HG03060 (cell line): ENCODE measurements at regions not wholly inside any gene's neighbourhood (a gene's known extent, or its start where the extent isn't known, plus 50 kb on each side); places are given as distances from the start of the nearest gene placed in this dataset.
A peak's percentile ranks its signal among the peaks of the same experiment; 100 is the strongest.
"Not testable (repeated sequence)": the region's sequence is repeated elsewhere in the genome, so short reads cannot be mapped to it uniquely, and the experiment has no call there.

Source experiments
- ATAC-seq: cut with Tn5 transposase; IDR thresholded peaks from one replicate; pipeline ENCODE4 v1.9.1; 2021; ENCODE audit warnings: low read depth, moderate number of reproducible peaks; ENCODE audit not compliant: unreplicated experiment

DNA sequence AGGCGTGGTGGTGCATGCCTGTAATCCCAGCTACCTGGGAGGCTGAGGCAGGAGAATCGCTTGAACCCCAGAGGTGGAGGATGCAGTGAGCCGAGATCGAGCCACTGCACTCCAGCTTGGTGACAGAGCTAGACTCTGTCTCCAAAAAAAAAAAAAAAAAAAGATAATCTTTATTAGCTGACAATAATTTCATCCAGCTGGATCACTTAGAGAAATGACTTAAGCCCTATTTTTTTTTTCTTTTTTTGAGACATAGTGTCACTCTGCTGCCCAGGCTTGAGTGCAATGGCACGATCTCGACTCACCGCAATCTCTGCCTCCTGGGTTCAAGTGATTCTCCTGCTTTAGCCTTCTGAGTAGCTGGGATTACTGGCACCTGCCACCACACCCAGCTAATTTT is 51.6 kb upstream of the MAP4K4 start:
- ATAC-seq: not testable (repeated sequence)

DNA sequence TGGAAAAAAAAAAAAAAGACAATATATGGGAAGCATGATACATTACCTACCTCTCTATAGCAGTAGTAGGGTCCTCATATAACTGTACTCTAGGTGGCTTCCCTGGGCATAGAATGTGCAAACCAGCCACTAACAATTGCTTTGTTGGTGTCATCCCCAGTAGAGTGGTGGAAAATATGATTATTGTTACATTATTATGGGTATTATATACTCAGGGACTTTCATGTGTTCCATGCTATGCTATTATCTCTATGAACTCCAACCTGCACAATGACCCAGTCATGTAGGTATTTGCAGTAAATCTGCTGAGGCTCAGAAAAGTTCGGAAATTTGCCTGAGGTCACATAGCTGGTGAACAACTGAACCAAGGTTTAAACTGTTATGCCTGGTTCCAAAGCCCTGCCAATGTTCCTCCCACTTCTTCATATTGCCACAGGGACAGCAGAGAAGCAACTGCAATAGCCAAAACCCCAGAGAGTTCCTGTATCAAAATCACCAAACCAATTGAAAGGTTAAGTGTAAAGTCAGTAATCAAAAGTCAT is 52.6 kb upstream of the MAP4K4 start:
- ATAC-seq: no peak

DNA sequence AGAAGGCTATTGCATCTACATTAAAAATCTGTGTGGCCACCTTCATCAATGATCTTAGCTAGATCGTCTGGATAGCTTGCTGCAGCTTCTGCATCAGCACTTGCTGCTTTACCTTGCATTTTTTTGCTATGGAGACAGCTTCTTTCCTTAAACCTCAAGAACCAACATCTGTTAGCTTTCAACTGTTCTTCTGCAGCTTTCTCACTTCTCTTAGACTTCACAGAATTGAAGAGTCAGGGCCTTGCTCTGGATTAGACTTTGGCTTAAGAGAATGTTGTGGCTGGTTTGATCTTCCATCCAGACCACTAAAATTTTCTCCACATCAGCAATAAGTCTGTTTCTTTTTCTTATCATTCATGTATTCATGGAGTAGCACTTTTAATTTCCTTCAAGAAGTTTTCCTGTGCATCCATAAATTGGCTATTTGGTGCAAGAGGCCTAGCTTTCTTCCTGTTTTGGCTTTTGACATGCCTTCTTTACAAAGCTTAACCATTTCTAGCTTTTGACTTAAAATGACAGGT is 54.4 kb upstream of the MAP4K4 start:
- ATAC-seq: no peak

DNA sequence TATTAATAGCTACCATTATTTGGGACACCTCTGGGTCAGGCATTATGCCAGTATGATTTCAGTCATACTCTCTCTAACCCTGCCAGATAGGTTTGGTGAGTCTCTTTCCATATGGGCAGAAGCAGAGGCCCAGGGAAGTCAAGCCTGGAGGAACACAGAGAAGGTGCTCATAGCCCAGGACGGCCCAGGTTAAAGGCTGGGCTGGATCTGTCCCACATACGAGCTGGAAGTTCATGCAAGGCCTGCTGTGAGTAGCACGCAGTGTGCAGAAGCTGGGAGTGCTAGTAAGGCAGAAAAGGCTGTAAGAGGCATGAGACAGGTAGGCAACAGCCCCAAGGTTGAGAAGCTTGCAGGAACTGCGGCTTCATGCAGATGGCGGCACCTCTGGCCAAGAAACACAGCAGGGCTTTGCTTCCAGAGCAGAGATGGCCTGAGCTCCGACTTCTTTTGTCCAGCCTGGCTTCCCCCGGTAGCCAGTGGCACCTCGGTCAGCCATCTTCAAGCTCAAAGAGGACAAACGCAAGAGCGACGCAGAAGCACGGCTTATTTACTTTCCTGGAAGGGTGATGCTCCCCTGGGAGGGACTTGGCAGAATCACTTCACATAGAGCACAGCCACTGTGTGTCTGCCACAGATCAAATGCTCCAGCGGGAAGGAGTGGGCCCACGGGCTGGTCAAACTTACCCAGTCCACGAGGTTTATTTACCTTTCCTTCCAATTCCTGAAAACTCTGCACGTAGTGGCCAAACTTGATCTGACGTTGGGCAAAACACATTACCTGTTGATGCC is 58.5 kb upstream of the MAP4K4 start:
- no peak for ATAC-seq

DNA sequence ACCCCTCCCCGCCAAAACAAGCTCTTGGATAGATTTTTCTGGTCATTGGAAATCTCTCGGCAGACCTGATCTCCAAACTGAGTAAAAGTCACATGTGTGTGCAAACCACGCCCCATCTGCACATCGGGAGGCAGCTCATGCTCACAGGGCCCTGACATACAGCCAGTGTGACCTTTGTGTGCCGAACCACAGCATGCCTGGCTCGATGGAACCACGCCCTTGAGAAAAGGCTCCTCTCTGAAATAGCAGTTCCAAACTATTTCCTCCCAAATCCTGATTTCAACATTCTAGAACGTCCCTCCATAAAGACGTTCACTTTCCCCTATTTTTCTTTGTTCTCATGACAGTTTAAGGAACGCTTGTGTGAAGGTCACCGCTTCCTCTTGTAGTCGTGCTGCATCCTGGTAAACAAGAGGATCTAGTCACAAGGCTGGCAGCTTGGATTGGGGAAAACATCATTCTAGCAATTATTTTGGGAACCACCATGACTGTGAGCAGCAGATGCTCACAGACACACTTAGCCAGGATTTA is 59.3 kb upstream of the MAP4K4 start:
- no peak for ATAC-seq

DNA sequence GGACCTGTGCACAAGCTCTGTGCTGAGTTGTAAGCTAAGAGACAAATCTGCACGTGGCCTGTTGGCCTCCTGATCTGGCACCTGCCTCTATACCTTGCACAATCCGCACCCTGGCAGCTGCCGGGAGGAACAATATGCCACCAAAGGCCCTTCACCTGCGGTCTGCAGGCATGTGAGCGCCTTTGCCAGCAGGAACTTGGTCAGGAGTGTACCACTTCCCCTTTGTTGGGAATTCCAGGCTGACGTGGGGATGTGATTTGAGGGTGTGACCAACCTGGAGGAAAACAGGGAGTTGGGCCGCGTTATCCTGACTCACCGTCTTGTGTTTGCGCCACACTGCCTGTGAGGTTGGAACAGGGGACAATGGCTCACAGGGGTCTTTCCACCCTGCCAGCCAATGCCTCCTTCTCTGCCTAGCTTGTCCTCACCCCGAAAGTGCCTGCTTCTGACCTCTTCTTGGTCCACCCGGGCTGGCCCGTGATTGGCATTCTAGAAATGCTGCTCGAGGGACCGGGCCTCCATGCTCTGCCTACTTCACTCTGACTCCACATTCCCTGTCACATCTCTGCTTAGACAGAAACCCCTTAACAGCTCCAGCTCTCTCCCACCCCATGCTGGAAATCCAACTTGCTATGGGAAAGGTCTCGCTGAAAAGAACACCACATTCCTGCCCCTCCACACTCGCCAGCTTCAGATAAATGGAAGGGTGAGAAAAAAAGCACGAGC is 67.1 kb upstream of the MAP4K4 start:
- ATAC-seq: no peak

DNA sequence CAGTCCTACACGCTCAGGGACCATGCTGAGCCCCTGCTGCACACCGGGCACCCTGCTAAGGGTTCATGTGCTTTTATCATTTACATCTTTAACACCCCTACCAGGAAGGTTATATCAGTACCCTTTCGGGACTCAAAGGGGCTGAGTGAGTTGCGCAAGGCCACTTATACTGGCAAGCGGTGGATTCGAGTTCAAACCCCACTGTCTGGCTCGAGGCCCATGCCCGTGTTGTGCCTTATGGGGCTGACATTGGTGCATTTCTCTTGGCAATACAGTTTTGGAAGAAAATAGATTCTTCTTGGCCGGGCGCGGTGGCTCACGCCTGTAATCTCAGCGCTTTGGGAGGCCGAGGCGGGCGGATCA is 69.5 kb upstream of the MAP4K4 start:
- no peak for ATAC-seq

DNA sequence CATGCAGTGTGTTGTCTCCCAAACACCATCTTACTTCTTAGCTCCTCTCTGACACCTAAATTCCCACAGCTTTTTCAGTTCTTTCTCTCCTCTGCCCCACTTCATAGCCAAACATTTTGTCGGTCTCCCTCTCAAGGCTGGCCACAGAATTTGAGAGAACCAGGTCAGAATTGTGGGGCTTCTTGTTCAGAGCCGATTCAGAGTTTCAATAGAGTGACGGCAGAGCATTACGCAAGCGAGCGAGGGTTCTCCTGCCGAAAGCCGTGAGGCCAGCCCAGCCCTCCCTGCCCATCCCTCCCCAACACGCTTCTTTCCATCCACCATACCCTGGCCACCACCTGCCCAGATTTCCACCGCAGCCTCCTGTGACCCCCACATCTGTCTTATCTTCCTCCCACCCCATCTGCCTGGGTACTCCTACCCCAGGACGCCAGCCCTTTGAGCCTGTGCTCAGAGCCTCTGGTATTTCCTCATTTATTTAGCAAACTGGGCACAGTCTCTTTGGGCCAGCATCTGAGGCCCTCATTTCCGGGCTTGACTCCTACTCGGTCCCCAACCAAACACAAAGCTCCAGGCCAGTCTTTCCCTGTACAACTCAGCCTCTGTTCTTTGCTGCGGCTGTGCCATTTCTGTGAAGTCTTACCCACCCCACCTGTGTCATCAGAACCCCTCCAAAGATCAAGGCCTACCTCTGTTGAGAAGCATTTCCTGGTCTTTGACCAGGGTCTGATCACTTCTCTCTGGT is 70.0 kb upstream of the MAP4K4 start:
- no peak for ATAC-seq

DNA sequence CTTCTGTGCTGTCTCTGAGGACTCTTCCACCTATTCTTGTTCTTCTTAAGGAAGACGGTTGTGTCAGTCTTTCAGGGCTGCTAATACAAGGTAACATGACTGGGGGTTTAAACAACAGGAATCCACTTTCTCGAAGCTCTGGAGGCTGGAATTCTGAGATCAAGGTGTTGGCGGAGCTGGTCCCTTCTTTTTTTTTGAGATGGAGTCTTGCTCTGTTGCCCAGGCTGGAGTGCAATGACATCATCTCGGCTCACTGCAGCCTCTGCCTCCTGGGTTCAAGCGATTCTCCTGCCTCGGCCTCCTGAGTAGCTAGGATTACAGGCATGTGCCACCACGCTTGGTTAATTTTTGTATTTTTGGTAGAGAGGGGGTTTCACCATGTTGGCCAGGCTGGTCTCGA is 71.7 kb upstream of the MAP4K4 start:
- not testable (repeated sequence) for ATAC-seq

DNA sequence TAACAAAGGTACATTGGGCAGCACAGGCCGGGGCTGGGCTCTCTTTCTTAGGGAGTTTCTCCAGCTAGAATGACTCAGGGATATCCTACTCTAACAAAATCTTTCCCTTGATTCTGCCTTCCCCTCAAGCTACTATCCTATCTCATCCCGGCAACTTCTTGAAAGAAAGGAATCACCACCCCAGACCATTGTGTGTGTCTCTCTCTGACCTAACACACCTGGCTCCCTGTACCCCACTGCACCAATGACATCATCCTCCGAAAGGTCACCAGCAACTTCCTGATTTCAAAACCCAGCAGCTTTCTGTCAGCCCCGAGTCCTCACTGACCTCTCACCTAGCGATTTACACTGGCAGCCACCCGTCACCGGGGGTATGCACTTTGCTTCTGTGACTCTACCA is 72.1 kb upstream of the MAP4K4 start:
- no peak for ATAC-seq

DNA sequence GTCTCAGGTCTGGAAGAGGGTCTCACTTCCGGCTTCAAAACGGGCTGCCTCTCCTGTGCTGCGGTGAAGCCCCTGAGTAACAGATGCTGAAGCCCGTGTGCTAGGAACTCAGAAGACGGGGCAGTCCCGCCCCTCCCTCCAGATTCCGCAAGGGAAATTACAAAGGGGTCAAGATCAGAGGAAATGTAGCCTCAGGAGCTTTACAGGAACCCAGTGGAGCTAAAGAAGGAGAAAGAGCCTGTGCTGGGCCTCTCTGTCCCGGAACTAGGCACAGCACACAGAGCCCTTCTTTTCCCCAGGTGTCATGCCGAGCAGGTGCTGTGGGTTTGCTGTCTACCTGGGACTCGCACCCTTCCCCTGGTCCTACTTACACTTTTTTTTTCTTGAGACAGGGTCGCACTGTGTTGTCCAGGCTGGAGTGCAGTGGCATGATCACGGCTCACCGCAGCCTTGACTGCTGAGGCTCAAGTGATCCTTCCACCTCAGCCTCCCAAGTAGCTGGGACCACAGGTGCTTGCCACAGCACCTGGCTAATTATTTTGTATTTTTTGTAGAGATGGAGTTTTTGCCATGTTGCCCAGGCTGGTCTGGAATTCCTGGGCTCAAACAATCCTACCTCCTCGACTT is 72.7 kb upstream of the MAP4K4 start:
- ATAC-seq: no peak

DNA sequence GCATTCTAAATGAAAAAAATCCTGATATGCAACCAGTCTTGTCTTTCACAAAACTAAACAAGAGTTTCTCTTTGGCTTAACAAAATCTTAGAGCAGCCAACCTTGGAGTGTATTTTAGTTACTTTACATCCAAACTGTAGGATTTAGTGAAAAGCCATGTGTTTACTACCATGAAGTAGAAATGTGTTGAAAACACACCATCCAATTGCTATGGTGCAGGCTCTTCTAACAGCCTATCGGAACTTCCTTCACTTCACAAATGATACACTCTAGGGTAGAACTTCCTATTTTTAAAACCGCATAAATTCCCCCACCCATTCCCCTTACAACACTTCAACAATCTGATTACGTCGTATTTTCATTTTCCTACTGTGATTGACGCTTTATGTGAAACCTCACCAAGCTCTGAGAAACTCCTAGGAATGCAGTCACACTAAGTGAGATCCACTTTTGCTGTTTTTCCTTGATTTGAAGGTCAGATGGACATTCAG is 74.4 kb upstream of the MAP4K4 start:
- ATAC-seq: peak; percentile 65

DNA sequence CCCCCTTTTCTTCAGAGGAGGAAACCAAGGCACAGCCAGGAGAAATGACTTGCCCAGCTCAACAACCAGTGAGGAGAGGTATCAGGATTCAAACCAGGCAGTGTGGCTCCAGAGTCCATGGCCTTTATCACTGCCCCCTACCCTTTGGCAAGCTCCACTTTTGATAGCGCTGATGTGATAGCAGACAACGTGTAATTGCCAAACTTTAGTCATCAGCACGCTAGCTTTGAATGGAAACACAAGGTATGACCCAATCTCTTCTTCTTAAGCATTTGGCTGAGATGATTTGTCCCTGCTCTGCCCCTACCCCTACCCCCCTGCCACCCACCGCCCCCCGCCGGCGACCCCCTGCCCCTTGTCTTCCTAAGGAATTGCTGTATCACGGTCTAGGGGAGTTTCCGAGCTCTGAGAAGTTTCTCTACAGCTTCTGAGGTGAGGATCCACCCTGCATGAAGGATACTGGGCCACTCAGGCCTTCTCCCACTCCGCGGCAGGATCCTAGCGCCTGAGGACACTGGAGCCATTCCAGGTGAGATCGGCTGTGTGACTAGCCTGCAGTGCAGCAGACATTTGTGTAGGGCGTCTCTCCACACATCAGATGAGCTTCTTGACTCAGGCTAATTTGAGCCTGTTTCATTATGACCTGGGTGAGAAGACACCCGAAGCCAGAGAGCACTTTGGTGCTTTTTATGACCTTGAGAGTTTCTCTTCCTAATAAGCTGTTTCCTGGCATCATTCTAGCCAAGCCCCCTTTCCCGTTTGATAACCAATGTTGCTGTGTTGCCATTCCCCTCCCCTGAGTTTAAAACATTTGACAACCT is 75.1 kb upstream of the MAP4K4 start:
- peak; percentile 80 for ATAC-seq

DNA sequence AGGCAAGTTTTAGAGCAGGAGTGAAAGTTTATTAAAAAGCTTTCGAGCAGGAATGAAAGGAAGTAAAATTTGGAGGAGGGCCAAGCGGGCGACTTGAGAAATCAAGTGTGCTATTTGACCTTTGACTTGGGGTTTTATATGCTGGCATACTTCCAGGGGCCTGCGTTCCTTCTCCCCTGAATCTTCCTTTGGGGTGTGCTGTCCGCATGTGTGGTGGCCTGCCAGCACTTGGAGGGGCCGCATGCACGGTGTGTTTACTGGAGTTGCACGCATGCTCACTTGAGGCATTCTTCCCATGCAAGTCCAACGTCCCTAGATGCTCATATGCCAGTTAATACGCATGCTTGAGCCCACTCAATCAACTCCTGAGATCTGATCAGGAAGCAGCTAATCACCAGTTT is 78.3 kb upstream of the MAP4K4 start:
- no peak for ATAC-seq

DNA sequence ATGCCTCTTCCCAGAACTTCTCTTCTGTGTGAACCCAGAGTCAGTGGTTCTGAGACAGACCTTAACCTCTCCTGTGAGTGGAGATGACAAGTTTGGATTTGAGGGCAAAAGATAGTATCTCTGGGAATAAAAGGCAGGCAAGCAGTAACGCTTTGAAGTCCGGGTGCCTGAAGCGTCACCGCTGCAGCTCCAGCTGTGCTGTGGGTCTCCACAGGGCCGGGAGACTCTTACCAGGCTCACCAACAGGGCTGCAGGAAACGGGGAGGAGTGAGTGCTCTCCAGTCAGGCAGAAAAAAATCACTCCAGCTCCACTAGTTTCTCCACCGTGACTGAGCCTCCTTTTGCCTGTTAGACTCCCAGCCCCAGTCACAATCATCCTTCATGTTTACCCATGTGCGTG is 79.7 kb upstream of the MAP4K4 start:
- ATAC-seq: no peak

DNA sequence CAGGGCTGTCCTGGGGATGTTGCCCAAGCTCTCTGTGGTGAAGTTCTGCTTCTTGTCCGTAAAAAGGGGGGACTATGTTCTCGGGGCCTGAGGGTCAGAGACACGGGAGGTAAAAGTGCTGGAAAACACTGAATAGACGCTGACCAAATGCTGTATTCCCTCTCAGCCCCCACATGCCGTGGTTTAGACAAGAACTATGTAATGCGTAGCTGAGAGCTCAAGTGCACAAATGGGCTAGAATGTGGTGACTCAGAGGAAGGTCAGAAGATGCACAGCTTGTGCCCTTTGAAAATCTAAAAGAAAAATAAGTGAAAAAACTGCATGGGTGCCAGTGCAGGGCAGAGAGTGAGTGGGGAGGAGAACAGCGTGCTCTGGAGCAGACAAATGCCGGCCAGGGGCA is 80.3 kb upstream of the MAP4K4 start:
- ATAC-seq: no peak

DNA sequence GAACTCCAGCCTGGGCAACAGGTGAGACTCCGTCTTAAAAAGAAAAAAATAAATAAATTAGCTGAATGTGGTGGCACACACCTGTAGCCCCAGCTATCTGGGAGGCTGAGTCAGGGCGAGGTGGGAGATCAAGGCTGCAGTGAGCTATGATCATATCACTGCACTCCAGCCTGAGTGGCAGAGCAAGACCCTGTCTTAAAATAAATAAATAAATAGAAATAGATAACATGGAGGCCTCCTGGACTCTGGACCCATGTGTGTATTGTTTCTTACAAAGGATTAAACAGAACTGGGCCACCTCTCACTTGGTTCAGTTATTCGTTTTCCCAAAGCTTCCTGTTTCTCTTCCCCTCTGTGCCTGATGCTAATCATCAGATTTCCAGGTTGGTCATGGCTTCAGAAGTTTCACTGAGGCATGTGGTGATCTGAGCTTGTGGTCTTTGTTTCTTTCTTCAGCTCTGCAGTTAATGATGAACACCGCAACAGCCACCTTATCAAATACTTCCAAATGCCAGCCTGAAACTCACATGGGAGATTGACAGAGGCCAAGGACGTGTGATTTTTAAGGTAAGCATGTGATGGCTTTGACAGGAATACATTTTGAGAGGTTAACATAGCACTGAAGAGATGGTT is 83.3 kb upstream of the MAP4K4 start:
- no peak for ATAC-seq

DNA sequence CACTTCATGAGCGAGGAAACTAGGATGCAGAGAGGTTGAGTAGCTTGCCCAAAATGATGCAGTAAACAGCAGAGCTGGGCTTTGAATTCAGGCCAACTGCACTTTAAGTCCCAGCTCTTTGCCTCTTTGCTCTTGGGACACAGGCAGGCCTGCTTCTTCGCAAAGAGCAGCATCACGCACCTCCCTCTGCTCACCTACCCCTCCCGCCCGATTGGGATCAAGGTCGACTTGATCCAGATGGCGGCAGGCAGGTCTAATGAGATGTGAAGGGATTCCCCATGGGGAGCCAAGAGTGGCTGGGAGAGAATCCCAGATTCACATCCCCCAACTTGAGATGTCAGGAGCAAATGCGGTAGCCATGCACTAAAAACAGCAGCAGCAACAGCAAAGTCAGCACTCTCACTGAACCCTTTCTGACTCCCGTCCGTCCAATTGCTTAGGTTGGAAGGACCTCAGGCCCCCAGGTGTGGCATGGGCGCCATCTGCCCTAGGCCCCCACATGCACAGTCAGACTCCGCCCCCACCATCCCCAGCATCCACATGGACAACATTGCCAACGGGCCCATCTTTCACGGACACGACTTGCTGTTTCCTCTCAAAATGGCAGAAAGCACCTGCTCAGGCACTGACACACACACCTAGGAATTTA is 84.3 kb upstream of the MAP4K4 start:
- no peak for ATAC-seq
